ENCODE measurements at regions not wholly inside any gene's neighbourhood (a gene's known extent, or its start where the extent isn't known, plus 50 kb on each side); places are given as distances from the start of the nearest gene placed in this dataset.

DNA sequence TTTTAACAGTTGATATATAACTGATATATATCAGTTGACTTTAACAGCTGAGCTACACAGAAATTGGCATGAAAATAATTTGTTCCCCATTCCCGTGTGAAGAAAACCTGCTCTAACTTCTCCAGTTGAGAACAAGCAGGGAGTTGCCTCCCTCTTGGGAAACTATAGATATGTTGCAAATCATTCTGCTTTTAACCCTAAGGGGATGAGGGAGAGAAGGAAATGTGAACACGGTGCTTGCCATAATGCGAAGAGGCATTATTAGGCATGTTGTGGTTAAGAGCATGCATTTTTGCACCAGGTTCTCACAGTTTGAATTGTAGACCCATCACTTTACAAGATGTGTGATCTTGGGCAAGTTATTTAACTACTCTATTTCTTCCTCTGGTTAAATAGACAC lies 453.7 kb downstream of the TENT5A start:
- no TSS peak for BruUV-seq (replicated peaks)
- H2AFZ ChIP-seq (ENCODE audit: control insufficient read depth, low read depth, low read length) = no peak overlapping the region
- ChIA-PET CTCF (no interaction called here), SMC1A (ENCODE audit: uncharacterized antibody, unreplicated experiment) (no interaction called here), POLR2A (no interaction called here), RAD21 (ENCODE audit: unreplicated experiment) (no interaction called here)
- intact Hi-C loops (cut with micrococcal nuclease; ENCODE audit: unreplicated experiment) (no loop called here), in situ Hi-C loops (cut with MboI) (no loop called here)
- H3K9me3 ChIP-seq (replicated peaks; ENCODE audit: control insufficient read depth, insufficient read depth, low read length) = no peaks in the 10 kb centered on the region
- no peak overlapping the region for H3K9ac ChIP-seq (ENCODE audit: control insufficient read depth, insufficient read depth, low read length)
- no peak overlapping the region for H3K4me3 ChIP-seq
- no peaks in the 10 kb centered on the region for H4K20me1 ChIP-seq (ENCODE audit: control insufficient read depth, insufficient read depth)
- no peaks in the 10 kb centered on the region for H3K27me3 ChIP-seq (replicated peaks in 1 of 2; ENCODE audit: control insufficient read depth in 2 of 2, insufficient read depth in 2 of 2, low read length in 1 of 2)
- no peak for ATAC-seq
- H3K4me1 ChIP-seq (ENCODE audit: control insufficient read depth, insufficient read depth, low read length) = no peaks in the 10 kb centered on the region
- no peak overlapping the region for H3K4me2 ChIP-seq (ENCODE audit: control insufficient read depth, insufficient read depth)
- no peaks in the 10 kb centered on the region for H3K79me2 ChIP-seq (ENCODE audit: control insufficient read depth, insufficient read depth, low read length)
- TF ChIP-seq USF1 (IDR thresholded peaks at IDR 0.05; ENCODE audit: borderline replicate concordance, extremely low read length, insufficient read depth, low read depth, low read length) (no peak), TCF3 (IDR thresholded peaks at IDR 0.05; ENCODE audit: borderline replicate concordance, insufficient read depth, low read depth, low read length) (no peak), KAT2A (conservative IDR thresholded peaks at IDR 0.05; ENCODE audit: control insufficient read depth, low read depth, low read length) (no peak), NR2C1 (IDR thresholded peaks at IDR 0.05) (no peak)
- TF ChIP-seq, protein P1, sequence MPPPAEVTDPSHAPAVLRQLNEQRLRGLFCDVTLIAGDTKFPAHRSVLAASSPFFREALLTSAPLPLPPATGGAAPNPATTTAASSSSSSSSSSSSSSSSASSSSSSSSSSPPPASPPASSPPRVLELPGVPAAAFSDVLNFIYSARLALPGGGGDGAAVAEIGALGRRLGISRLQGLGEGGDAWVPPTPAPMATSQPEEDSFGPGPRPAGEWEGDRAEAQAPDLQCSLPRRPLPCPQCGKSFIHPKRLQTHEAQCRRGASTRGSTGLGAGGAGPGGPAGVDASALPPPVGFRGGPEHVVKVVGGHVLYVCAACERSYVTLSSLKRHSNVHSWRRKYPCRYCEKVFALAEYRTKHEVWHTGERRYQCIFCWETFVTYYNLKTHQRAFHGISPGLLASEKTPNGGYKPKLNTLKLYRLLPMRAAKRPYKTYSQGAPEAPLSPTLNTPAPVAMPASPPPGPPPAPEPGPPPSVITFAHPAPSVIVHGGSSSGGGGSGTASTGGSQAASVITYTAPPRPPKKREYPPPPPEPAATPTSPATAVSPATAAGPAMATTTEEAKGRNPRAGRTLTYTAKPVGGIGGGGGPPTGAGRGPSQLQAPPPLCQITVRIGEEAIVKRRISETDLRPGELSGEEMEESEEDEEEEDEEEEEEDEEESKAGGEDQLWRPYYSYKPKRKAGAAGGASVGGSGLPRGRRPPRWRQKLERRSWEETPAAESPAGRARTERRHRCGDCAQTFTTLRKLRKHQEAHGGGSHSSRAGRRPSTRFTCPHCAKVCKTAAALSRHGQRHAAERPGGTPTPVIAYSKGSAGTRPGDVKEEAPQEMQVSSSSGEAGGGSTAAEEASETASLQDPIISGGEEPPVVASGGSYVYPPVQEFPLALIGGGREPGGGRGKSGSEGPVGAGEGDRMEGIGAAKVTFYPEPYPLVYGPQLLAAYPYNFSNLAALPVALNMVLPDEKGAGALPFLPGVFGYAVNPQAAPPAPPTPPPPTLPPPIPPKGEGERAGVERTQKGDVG (CRISPR knock-in tag; IDR thresholded peaks at IDR 0.05) = no peak
- TF ChIP-seq, protein P2, sequence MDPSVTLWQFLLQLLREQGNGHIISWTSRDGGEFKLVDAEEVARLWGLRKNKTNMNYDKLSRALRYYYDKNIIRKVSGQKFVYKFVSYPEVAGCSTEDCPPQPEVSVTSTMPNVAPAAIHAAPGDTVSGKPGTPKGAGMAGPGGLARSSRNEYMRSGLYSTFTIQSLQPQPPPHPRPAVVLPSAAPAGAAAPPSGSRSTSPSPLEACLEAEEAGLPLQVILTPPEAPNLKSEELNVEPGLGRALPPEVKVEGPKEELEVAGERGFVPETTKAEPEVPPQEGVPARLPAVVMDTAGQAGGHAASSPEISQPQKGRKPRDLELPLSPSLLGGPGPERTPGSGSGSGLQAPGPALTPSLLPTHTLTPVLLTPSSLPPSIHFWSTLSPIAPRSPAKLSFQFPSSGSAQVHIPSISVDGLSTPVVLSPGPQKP (IDR thresholded peaks at IDR 0.05; ENCODE audit: low read depth, low read length) = no peak
- no peak for DNase-seq (ENCODE audit: low read depth, low spot score)
- no peak overlapping the region for H3K27ac ChIP-seq (ENCODE audit: control insufficient read depth, insufficient read depth)
- WGBS (ENCODE audit: insufficient coverage, insufficient replicate concordance, low lambda C conversion rate, missing lambda C conversion rate) = 25% methylated on average over 3 of the region's 3 CpGs
- no peaks in the 10 kb centered on the region for H3K36me3 ChIP-seq (ENCODE audit: control insufficient read depth in 2 of 2, insufficient read depth in 2 of 2, low read length in 1 of 2)
- no peak for FAIRE-seq
